Epithelial cell of esophagus (primary cell): ENCODE measurements at regions not wholly inside any gene's neighbourhood (a gene's known extent, or its start where the extent isn't known, plus 50 kb on each side); places are given as distances from the start of the nearest gene placed in this dataset.

Experiments
- DNase-seq: peaks from one replicate; pipeline ENCODE4 v3.0.0; 2010; ENCODE audit warnings: low read depth
- H3K4me3 ChIP-seq: 2 replicates; pipeline ENCODE4 v1.5.1; 2011; ENCODE audit warnings: mild to moderate bottlenecking, low read length, control low read depth
- TF ChIP-seq, protein P1 (sequence below): IDR thresholded peaks from 2 replicates; pipeline ENCODE4 v1.5.1; 2011; ENCODE audit warnings: low read depth, mild to moderate bottlenecking, low read length, control low read depth, inconsistent platforms; ENCODE audit not compliant: insufficient read depth; ENCODE audit errors: missing control alignments

DNA sequence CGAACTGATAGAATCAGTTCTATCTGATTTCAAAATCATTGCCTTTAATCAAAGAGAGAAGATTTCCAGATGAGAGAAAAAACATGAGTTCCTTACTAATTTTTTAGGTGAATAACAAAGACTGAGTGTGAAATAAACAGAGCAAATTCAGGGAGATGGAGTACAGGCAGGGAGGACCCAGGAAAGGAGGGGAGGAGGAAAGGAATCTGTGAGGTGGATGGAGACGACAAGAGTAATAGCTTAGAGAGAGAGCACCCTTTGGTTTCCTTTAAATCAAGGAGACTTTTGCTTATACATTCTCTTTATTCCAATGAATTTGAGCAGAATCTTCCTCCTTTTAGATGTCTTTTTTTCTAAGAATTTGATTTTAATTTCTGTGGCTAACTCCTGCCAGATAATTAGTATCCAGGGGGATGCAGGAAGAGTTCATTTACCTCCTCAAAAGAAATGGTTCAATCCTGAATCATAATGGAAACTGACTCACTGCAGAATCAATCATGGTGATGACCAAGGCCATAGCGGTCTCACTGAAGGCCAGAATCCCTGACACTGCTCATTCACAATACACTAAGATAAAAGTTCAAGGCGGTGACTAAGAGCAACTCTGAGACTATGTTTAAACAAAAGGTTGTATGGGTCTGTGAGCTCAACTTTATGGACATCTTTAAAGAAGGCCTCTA is 234.0 kb upstream of the ZC3H12C start:
- no peak overlapping the region for H3K4me3 ChIP-seq
- DNase-seq = peak; percentile 48
- TF ChIP-seq, protein P1, sequence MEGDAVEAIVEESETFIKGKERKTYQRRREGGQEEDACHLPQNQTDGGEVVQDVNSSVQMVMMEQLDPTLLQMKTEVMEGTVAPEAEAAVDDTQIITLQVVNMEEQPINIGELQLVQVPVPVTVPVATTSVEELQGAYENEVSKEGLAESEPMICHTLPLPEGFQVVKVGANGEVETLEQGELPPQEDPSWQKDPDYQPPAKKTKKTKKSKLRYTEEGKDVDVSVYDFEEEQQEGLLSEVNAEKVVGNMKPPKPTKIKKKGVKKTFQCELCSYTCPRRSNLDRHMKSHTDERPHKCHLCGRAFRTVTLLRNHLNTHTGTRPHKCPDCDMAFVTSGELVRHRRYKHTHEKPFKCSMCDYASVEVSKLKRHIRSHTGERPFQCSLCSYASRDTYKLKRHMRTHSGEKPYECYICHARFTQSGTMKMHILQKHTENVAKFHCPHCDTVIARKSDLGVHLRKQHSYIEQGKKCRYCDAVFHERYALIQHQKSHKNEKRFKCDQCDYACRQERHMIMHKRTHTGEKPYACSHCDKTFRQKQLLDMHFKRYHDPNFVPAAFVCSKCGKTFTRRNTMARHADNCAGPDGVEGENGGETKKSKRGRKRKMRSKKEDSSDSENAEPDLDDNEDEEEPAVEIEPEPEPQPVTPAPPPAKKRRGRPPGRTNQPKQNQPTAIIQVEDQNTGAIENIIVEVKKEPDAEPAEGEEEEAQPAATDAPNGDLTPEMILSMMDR = no peak

DNA sequence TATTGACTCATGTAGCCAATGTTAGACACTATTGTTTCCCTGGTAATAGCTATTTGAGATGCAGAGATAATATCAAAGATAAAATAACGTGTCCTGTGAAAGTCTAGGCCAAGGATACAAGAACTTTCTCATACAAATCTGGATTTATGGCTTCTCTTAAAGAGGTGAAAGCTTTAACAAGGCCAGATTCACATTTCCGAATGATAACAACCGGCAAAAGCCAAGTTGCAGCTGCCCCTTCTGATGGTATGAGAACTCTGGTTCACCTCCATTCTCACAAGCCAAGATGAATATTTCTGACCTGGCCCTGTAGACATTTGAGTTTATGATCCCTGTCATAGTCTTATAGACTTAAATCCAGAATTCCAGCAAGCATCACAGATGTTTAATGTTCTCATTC is 230.4 kb upstream of the ZC3H12C start:
- DNase-seq = no peak
- H3K4me3 ChIP-seq = no peak overlapping the region

DNA sequence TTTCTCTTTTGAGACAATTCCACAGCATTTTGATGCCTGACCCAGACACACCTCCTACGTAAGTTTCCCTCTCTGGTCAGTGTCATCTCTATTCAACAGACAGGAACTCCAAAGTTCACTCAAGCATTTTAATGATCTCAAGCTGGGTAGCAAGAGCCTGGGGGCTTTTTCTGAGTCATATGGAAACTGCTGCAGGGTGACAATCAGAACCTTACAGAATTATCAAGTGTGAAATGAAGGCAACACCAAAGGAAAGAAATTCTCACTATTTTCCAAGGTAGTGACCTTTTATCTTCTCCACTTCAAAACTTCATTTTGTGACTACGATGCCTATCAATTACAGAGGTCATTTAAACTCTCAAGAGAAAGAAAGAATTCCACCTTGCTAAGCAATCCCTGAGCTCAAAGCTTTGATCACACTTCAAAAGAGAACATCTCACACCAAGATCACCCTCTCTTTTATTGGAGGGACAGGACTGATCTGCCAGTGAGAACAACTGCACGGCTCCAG is 229.0 kb upstream of the ZC3H12C start:
- TF ChIP-seq, protein P1 = no peak
- no peak overlapping the region for H3K4me3 ChIP-seq
- DNase-seq = no peak

More for the DNA sequence above, 230.4 kb upstream of the ZC3H12C start:
- TF ChIP-seq, protein P1 = no peak

DNA sequence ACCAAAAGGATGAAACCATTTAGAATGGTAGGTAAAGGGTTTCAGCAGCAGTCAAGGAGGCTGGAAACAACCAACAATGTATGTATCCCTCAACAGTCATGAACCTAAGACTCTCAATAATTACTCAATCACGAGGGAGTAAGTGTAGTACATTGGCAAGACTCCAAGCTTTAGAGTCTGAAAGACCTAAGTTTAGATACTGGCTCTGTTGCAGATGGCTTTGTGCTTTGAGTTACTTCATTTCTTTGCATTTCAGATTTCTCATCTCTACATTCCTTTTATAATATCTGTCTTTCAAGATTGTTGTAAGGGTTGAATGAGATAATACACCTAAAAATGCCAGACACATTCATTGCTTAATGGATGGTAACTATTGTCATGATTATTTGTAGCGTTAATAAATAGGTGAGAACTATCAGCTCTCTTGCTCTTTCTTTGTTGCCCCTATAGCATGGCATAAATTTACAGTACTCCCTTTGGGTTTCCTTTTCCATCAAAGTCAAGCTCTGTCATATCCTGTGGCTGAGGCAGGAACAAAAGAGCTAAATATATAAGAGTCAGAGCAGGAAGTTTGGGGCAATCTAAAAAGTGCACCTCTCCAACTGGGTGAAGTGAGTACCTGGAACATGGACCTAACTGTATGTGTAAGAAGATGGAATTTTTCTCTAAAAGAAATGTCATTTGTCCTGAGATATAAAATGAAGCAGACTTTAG is 228.2 kb upstream of the ZC3H12C start:
- H3K4me3 ChIP-seq = no peak overlapping the region
- peak; percentile 74 for DNase-seq
- TF ChIP-seq, protein P1 = no peak

DNA sequence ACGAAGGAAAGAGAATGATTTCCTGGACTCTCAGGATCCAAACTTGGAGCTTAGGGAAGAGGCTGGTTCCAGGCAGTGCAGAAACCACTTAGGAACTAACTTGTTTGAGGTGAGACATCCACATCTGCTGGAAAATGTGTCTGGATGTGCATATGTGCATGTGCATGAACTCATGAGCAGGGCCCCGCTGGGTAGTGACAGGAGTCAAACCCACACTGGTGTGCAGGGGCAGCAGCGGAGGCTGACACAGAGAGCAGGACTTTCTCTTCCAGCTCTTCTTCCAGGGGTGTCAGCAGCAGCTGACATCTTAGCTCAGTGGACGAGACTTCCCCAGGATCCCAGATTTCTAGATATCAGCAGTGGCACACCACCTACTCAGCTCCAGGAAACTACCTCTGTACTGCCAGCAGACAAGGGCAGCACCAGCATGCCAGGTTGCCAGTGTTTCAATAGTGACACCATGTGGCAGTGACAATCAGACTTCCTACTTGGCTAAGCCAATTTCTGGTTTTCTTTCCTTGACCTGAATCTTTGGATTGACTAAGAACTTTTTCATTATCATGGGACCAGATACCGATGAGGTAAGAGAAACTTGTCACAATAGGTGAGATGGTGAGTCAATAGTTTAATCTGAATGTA is 227.5 kb upstream of the ZC3H12C start:
- DNase-seq = peak; percentile 46
- TF ChIP-seq, protein P1 = peak; percentile 41
- no peak overlapping the region for H3K4me3 ChIP-seq

DNA sequence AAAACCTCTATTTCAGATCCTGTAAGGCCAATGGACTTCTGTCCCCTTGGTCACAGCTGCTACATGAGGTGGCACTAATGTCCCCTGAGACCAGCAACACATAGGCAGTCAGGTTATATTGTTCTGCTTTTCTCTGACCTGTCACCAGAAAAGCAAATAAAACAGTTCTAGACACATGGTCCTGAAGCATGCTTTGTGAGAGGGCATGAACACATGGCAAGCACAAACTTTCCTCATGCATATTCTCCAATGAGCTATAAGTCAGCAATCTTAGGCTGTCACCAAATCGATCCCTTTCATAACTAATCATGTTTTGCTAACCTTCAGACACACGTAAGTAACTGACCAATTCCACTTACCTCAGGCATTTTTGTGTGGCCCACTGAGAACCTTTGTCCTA is 225.4 kb upstream of the ZC3H12C start:
- H3K4me3 ChIP-seq = no peak overlapping the region
- TF ChIP-seq, protein P1 = no peak
- no peak for DNase-seq
